GM21447 (cell line): ENCODE measurements at regions not wholly inside any gene's neighbourhood (a gene's known extent, or its start where the extent isn't known, plus 50 kb on each side); places are given as distances from the start of the nearest gene placed in this dataset.
"Not testable (repeated sequence)": the region's sequence is repeated elsewhere in the genome, so short reads cannot be mapped to it uniquely, and the experiment has no call there.

Experiments
- ATAC-seq: cut with Tn5 transposase; IDR thresholded peaks from one replicate; pipeline ENCODE4 v1.9.1; 2021; ENCODE audit not compliant: unreplicated experiment

DNA sequence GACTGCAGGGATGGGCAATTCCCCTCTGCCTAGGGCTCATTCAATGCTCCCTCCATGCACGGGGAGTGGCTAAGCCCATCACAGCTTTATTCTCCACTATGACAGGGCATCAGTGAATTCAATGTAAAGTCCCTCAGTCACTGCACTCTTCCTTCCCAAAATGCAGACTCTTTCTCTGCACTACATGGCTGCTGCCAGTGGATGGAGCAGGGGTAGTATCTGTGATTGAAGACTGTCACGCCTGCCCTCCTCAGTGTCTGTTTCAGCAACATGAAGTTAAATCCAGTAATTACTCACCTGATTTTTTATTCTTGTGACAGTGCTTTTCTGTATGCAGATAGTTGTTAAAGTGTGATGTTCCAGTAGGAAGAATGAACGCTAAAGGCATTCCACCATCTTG, 1323.2 kb downstream of the AMY1C start:
- ATAC-seq: no peak

- no peak for ATAC-seq
These were observed 1324.0 kb downstream of the AMY1C start for GRCh38 chr1:105073660-105074059.

- no peak for ATAC-seq
These were observed 1333.9 kb downstream of the AMY1C start for GRCh38 chr1:105083611-105084010.

DNA sequence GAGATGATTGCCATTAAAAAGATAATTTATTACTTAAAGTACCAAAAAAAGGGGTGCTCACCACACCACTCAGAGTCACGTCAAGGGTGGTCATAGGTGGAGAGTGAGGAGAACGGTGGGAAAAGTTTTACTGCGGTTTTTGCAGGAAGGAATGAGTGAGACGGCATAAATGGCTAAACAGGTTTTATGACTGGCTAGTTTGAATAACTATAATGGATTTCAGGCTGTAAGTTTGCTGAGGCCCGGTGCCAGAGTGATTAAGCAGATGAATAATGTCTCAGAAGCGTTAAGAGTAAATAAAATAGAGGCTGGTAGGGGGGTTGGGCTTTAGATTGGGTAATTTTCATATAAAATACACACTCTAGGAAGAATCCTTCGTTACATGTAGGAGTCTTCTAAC, 1337.8 kb downstream of the AMY1C start:
- ATAC-seq: no peak

DNA sequence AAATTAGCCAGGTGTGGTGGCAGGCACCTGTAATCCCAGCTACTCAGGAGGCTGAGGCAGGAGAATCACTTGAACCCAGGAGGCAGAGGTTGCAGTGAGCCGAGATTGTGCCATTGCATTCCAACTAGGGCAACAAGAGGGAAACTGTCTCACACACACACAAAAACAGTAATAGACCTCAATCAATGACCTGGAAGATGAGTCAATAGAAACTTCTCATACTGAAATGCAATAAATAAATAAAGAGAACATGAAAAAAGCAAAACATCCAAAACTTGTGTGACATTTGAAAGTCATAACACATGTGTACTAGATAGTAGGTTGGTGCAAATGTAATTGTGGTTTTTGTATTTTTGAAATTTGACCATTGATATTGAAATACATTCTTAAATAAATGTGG, 1338.5 kb downstream of the AMY1C start:
- no peak for ATAC-seq

GRCh38 chr1:105093893-105094292, 1344.2 kb downstream of the AMY1C start:
- not testable (repeated sequence) for ATAC-seq

DNA sequence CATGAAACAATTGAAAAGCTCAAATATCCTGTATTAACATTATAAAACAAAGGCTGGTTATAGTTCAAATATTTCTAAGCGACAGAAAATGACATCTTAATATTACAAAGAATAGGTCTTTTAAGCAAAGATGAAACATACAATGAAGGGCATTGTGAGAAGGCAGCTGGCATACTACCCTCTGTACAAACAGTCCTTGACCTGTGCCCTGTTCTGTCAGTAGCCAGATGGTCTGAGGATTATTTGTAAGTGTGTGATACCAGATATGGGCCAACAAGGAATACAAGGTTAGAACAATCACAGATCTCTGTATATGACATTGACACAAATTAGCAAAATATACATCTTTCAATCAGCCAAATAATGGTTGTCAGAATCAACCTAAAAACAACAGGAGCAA, 1350.4 kb downstream of the AMY1C start:
- ATAC-seq: no peak

DNA sequence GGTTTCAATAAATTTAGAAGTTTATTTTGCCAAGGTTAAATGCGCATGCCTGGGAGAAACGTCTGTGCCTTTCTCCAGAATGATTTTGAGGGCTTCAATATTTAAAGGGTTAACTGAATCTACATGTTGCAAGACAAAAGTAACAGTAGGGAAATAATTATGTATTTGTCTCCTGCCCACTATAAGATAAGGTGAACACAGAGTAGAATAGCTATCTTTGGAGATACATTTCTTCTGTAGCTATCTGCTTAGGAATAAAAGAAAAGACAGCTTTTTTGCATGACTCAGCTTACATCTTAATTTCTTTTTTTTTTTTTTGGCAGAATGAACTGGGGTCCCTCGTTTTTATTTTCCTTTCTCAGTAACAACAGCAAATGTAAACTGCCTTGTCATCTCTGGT, 1351.6 kb downstream of the AMY1C start:
- no peak for ATAC-seq

- no peak for ATAC-seq
These were observed 1352.7 kb downstream of the AMY1C start for GRCh38 chr1:105102371-105102770.

DNA sequence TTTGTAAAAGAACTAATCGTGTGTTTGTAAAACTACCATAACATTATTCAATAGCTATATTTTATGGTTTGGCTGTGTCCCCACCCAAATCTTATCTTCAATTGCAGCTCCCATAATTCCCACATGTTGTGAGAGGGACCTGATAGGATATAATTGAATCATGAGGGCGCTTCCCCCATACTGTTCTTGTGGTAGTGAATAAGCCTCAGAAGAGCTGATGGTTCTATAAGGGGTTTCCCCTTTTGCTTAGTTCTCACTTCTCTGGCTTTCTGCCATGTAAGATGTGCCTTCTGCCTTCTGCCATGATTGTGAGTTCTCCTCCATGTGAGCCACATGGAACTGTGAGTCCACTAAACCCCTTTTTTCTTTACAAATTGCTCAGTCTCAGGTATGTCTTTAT, 1372.3 kb downstream of the AMY1C start:
- ATAC-seq: no peak

- ATAC-seq: no peak
These were observed 1388.1 kb downstream of the AMY1C start for GRCh38 chr1:105137543-105138457.

GRCh38 chr1:105138458-105138893, 1388.8 kb downstream of the AMY1C start:
- no peak for ATAC-seq

- no peak for ATAC-seq
These were observed 1423.1 kb downstream of the AMY1C start for GRCh38 chr1:105172788-105173187.

- ATAC-seq: no peak
These were observed 1431.1 kb downstream of the AMY1C start for GRCh38 chr1:105180789-105181188.

DNA sequence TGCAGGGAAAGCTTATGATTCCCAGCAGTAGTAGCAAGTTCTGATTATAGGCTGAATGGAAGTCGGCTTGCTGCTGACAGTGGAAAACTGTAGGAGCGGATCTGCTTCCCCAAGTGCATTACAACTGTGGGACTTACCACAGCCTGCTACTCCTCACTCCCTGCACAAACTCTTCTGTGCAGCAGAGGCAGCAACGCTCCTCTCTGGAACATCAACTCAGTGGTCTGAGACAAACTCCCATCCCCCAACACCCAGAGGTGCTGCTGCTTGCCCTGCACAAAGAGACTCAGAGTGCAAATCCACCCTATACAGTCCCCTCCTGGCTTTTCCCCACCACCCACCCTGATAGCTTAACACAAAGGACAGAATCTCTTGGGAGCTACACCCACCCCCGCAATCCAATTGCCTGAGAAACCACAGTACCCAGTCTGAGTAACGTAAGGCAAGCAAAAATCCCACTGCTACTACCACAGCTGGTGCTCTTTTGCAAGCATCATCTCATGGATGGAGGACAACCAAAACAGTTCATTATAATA, 1455.2 kb downstream of the AMY1C start:
- no peak for ATAC-seq

DNA sequence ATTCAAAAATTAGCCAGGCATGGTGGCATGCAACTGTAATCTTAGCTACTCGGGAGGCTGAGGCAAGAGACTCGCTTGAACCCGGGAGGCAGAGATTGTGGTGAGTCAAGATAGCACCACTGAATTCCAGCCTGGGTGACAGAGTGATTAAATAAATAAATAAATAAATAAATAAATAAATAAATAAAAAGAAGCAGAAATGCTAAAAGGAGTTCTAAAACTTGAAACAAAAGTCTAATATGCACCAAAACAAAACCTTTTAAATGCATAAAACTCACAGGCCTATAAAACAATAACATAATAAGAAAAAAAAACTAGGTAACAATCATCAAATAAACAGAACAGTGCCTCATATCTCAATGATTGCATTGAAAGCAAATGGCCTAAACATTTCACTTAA, 1458.9 kb downstream of the AMY1C start:
- no peak for ATAC-seq

GRCh38 chr1:105210747-105211146, 1461.0 kb downstream of the AMY1C start:
- ATAC-seq: no peak

- no peak for ATAC-seq
These were observed 1481.7 kb downstream of the AMY1C start for GRCh38 chr1:105231378-105231777.

DNA sequence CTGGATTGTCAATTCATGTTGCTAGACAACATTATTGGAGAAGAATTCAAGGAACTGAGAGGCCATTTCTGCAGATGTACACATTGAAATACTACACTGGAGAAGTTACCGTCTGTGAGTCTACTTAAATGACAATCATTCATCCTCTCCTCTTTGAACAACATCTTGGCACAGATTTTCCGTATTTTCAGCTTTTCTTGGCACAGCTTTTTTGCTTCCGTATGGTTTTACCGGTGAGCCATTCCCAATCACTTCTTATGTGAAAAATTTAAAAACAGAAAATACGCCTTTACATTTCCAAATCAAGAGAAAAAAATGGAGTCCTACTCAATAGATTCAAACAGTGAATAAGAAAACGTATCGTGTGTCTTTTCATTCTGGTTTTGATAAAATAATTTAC, 1493.7 kb downstream of the AMY1C start:
- no peak for ATAC-seq

GRCh38 chr1:105243969-105244368, 1494.3 kb downstream of the AMY1C start:
- no peak for ATAC-seq

DNA sequence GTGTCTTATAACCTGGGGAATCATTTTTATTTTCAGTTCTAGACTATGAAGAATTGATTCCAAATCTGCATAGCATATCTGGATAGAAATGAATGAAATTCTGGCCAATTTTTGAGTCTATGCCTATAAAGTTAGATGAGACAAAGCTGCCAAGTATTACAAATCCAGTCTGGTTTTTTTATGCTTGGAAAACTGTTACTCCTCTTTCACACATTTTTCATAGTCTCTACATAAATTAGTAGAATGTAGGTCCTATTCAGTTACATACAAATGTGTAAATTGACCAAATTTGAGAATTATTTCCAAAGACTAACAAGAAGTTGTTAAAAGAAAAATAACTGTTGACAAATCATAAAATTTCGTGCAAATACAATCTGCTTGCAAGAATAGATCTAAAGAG, 1505.2 kb downstream of the AMY1C start:
- ATAC-seq: no peak

- ATAC-seq: no peak
These were observed 1510.3 kb downstream of the AMY1C start for GRCh38 chr1:105260001-105260400.

GRCh38 chr1:105270966-105271365, 1521.3 kb downstream of the AMY1C start:
- ATAC-seq: no peak
